Activated T-cell treated with anti-CD3 and anti-CD28 coated beads, Interleukin-2, amount 50 U/mL, for 72 hours (primary cell): ENCODE measurements at regions not wholly inside any gene's neighbourhood (a gene's known extent, or its start where the extent isn't known, plus 50 kb on each side); places are given as distances from the start of the nearest gene placed in this dataset.
A peak's percentile ranks its signal among the peaks of the same experiment; 100 is the strongest.
"Not testable (repeated sequence)": the region's sequence is repeated elsewhere in the genome, so short reads cannot be mapped to it uniquely, and the experiment has no call there.

Source experiments
- ATAC-seq, 2 donors: fragments of 150-1000 bp; cut with Tn5 transposase; replicated peaks in 1 of 2; 2 replicates each; pipeline ENCODE4 v1.10.0; 2021; ENCODE audit warnings: moderate library complexity in 2 of 2, mild to moderate bottlenecking in 1 of 2
- DNase-seq, 2 donors: peaks; one replicate each; pipeline ENCODE4 v3.0.0; 2021 to 2022; ENCODE audit warnings: mixed read lengths in 1 of 2
- H3K27ac Mint-ChIP-seq: one replicate; pipeline ENCODE4 v1.8.0; 2022; ENCODE audit warnings: mild to moderate bottlenecking, moderate library complexity, mixed read lengths
- H3K27me3 Mint-ChIP-seq: one replicate; pipeline ENCODE4 v1.8.0; 2022; ENCODE audit warnings: low read depth, mixed read lengths
- H3K36me3 Mint-ChIP-seq, 2 donors: one replicate each; pipeline ENCODE4 v1.8.0; 2022; ENCODE audit warnings: mixed read lengths in 2 of 2, mild to moderate bottlenecking in 1 of 2; ENCODE audit not compliant: insufficient read depth in 2 of 2
- H3K4me1 Mint-ChIP-seq: one replicate; pipeline ENCODE4 v1.8.0; 2022; ENCODE audit warnings: low read depth, mixed read lengths
- H3K4me3 Mint-ChIP-seq, 2 donors: one replicate each; pipeline ENCODE4 v1.8.0; 2022; ENCODE audit warnings: mild to moderate bottlenecking in 2 of 2, mixed read lengths in 2 of 2, moderate library complexity in 2 of 2
- H3K9me3 Mint-ChIP-seq, 2 donors: one replicate each; pipeline ENCODE4 v1.8.0; 2022; ENCODE audit warnings: mixed read lengths in 2 of 2

DNA sequence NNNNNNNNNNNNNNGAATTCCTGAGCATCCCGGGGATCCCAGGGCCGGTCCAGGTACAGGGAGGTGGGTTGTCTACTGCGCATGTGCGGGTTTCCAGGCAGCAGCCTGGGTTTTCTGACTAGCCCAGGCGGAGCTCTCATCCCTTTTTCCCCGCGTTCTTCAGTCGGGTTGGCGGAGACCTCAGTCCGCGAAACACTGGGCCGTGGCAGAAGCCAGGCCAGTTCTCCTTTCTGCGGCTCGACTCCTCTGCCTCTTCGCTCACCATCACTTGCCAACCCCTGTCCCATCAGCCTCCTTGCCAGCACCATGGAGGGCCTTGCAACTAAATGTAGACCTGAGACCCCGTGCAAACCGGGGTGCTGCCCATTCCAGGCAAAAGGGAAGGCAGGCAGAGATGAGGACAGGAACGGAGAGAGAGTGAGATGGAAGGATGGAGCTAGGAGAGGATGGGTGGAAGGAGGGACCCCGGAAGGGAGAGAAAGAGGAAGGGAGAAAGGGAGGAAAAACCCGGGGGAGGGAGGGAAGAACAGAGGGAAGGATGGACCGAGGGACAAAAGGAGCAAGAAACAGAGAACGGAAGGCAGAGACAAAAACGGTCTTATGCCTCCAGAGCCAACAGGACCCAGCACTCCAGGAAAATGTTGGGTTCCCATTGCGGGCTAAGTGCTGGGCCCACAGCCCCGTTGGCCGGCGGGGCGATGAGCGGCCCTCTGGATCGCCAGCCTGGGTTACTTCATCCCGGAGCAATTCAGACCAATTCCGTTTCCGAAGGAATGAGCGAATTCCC lies 445.4 kb upstream of the DEFB115 start:
- peak; percentile 15 to 22 for DNase-seq
- peaks cover 3 to 9% of the 10 kb centered on the region in 2 donors for H3K36me3 Mint-ChIP-seq

DNA sequence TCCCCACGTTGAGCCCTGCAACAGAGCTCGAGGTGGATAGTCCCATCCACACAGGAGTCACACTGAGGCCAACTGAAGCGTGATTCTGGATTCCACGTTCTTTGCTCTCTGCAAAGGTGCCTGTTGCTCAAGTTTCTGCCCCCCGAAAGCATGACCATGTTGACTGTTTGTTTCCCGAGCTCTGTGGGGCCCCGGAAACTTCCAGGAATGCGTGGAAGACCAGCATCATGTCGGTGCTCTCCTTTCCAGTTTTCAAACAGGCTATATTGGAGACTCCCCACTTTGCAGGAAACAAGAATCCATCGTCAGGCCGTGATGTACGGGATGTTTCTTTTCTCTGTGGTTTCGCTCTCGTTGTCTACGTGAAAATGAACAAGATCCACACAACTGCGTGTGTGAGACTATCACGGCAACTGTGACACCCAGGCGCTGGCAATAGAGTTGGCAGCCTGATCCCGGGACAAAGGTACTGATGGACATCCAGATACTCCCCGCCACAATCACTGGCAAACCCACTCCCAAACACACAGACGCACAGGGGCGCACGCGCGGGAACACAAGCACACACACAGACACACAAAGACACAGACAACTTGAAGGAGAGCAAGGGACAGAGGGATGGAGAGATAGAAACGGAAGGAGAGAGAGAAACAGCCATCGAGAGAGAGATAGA lies 444.6 kb upstream of the DEFB115 start:
- Mint-ChIP-seq H3K27ac (no peak overlapping the region), H3K27me3 (peaks cover 7% of the 10 kb centered on the region), H3K4me3 (no peak overlapping the region), H3K9me3 (peaks cover 6 to 7% of the 10 kb centered on the region in 2 donors), H3K36me3 (peaks cover 3 to 9% of the 10 kb centered on the region in 2 donors), H3K4me1 (no peaks in the 10 kb centered on the region)
- DNase-seq (no peak), ATAC-seq (no peak)

More for the DNA sequence above, 445.4 kb upstream of the DEFB115 start:
- H3K9me3 Mint-ChIP-seq = peaks cover 6 to 7% of the 10 kb centered on the region in 2 donors
- peak in 1 of 2 donors; percentile 36 for ATAC-seq
- peaks cover 7% of the 10 kb centered on the region for H3K27me3 Mint-ChIP-seq
- H3K4me3 Mint-ChIP-seq = no peak overlapping the region
- no peaks in the 10 kb centered on the region for H3K4me1 Mint-ChIP-seq
- no peak overlapping the region for H3K27ac Mint-ChIP-seq

DNA sequence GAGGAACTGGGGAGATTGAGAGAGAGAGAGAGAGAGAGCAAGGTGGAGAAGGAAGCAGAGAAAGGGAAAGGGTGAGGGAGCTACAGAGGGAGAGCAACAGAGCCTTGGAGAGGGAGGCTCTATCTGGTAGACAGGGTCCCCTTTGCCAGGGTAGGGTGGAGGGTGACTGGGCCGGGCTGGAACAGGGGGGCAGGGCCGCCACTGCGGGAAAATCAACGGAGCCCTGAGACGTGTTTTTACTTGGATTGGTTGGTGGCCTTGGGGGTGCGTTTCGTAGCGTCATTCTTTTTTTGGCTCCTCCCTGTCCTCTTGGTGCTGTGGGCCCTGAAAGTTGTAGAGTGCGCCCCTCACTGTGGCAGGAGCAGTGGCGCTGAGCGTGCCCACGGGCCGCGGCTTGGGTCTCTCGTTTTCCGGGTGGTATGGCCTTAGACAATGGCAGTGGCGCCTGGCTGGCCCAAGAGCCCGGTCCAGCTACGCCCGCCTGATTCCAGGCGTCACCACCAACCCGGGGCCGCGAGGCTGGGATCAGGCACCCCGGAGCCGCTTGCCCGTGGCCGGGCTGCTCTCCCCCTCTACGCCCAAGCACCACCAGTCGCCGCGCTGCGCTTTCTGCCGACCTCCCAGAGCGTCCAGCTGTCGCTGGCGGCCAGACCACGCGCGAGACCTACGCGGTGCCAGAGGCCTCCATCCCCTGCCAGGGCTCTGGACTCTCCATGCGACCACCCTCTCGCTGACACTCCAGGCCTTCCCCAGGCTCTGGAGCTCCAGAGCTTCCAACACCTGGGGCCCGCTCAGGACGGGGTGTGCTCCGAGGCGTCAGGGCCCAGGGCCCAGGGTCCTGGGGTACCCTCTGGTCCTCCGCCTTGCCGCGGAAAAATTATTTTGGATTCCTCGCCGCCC lies 443.8 kb upstream of the DEFB115 start:
- not testable (repeated sequence) for H3K9me3 Mint-ChIP-seq, H3K4me3 Mint-ChIP-seq, H3K36me3 Mint-ChIP-seq, H3K4me1 Mint-ChIP-seq, ATAC-seq, H3K27me3 Mint-ChIP-seq, DNase-seq, H3K27ac Mint-ChIP-seq

DNA sequence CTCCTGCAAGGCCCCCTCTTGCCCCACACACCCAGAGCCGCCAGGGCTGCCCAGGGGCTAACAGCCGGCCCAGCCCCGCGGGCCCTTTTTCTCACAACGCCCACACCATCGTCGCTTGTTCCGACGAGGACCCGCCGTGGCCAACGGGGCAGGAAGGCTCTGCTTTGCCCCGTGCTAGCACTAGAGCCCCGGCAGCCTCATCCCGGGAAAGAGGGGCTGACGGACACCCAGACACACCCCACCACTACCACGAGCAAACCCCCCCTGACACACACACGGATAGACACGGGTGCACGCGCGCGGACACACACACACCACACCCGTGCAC lies 443.2 kb upstream of the DEFB115 start:
- H3K9me3 Mint-ChIP-seq, ATAC-seq, H3K27ac Mint-ChIP-seq: not testable (repeated sequence)

DNA sequence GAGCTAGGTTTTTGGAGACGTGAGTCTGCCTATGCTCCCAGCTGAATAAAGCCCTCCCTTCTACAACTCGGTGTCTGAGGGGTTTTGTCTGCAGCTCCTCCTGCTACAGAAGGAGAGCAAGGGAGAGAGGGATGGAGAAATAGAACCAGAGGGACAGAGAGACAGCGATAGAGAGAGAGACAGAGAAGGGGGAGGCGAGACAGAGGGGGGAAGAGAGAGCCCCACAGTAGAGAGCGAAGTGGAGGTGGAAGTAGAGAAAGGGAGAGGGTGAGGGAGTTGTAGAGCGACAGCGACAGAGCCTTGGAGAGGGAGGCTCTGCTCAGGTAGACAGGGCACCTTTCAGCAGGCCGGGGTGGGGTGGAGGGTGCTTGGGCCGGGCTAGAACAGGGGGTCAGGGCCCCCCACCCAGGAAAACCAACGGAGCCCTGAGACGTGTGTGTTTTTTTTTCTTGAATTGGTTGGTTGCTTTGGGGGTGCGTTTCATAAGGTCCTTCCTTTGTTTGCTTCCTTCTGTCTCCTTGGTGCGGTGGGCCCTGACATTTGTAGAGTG lies 442.4 kb upstream of the DEFB115 start:
- DNase-seq, ATAC-seq, H3K4me3 Mint-ChIP-seq: not testable (repeated sequence)

More for the DNA sequence above, 443.2 kb upstream of the DEFB115 start:
- H3K36me3 Mint-ChIP-seq, H3K27me3 Mint-ChIP-seq, H3K4me1 Mint-ChIP-seq, DNase-seq, H3K4me3 Mint-ChIP-seq: not testable (repeated sequence)

DNA sequence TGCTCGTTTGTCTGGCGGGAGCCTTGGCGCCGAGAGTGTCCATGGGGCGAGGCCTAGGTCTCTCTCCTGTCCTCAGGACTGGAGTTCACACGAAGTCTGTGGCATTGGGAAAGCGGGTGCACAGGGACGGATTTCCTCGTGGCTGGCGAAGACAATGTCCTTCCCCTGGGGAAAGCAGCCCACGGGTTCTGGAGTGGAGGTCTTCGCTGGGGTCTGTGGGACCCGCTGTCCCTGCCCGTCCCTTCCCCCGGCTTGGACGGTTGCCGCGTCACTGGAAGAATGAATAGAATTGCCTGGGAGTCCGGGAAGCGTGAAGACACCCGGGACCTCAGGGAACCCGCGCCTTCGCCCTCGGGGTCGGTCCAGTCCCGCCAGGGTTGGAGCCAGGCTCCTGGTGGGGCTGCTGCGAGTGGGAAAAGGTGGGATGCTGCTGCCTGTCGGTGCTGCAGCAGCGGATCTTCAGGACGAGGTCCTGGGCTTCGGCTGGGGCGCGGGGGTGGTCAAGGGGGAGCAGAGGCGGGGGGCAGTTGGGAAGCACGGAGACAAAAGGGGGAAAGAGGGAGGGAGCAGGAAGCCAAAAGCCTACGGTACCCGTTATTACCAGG lies 441.8 kb upstream of the DEFB115 start:
- DNase-seq = no peak
- peaks cover 6 to 7% of the 10 kb centered on the region in 2 donors for H3K9me3 Mint-ChIP-seq
- H3K4me3 Mint-ChIP-seq = no peak overlapping the region
- H3K27me3 Mint-ChIP-seq = peaks cover 7% of the 10 kb centered on the region
- H3K27ac Mint-ChIP-seq = no peak overlapping the region
- no peak for ATAC-seq
- H3K36me3 Mint-ChIP-seq = peaks cover 3 to 9% of the 10 kb centered on the region in 2 donors
- H3K4me1 Mint-ChIP-seq = no peaks in the 10 kb centered on the region

More for the DNA sequence above, 442.4 kb upstream of the DEFB115 start:
- not testable (repeated sequence) for H3K36me3 Mint-ChIP-seq, H3K9me3 Mint-ChIP-seq, H3K4me1 Mint-ChIP-seq, H3K27me3 Mint-ChIP-seq, H3K27ac Mint-ChIP-seq

DNA sequence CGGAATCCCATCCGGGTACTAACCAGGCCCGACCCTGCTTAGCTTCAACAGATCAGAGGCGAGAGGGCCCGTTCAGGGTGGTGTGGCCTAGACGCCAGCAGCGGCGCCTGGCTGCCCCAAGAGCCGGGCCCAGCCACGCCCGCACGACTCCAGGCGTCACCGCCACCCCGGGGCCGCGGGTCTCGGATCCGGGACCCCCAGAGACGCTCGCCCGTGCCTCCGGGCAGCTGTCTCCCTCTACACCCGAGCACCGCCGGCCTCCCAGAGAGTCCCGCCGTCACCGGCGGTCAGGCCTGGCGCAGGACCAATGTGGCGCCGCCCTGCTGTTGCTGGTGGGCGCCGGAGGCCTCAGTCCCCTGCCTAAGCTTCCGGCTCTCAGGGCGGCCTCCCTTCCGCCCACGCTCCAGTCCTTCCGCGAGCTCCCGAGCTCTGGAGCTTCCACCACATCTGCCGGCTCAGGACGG lies 441.2 kb upstream of the DEFB115 start:
- Mint-ChIP-seq H3K27me3 (peaks cover 7% of the 10 kb centered on the region), H3K9me3 (peaks cover 6 to 7% of the 10 kb centered on the region in 2 donors), H3K4me3 (no peak overlapping the region), H3K36me3 (peaks cover 3 to 9% of the 10 kb centered on the region in 2 donors), H3K27ac (no peak overlapping the region), H3K4me1 (no peaks in the 10 kb centered on the region)
- peak in 1 of 2 donors; percentile 7 for DNase-seq
- peak; percentile 36 to 48 for ATAC-seq

DNA sequence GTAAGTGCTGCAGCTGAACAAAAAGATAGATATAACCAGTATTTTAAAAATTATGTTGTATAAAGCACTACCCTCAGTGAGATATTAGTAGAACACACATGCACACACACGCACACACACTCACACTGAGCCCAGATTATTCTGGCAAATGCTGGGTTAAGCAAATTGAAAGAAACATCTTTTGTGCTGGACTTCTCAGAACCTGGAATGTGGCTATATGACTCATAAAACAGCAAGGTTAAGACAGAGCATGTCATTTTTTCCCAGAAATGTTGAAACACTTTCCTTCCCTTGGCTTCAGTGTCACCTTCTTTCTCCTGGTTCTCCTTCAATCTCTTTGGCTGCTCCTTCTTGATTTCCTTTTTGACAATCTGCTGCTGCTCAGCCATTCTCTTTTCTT lies 435.8 kb upstream of the DEFB115 start:
- not testable (repeated sequence) for H3K36me3 Mint-ChIP-seq, H3K27ac Mint-ChIP-seq, ATAC-seq, H3K4me1 Mint-ChIP-seq, H3K27me3 Mint-ChIP-seq, DNase-seq, H3K4me3 Mint-ChIP-seq, H3K9me3 Mint-ChIP-seq

DNA sequence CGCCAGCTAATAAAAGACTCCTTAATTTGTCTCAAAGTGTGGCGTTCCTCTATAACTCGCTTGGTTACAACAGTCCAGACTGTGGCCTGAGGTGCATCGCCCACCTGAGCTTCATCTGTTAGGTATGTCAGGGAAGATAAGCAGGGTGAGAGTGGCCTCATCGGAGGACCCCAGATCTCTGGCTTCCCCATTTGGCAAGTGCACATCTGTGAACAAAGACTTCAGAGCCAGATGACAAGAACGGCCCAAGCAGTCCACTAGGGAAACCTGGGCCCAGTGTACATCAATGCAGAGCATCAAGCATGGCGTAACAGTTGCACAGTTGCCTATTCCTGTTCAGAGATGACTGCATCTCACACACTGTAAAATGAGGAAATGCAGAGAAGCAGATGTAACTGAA lies 432.8 kb upstream of the DEFB115 start:
- H3K27ac Mint-ChIP-seq, ATAC-seq, H3K4me3 Mint-ChIP-seq, DNase-seq, H3K36me3 Mint-ChIP-seq, H3K4me1 Mint-ChIP-seq, H3K27me3 Mint-ChIP-seq, H3K9me3 Mint-ChIP-seq: not testable (repeated sequence)

DNA sequence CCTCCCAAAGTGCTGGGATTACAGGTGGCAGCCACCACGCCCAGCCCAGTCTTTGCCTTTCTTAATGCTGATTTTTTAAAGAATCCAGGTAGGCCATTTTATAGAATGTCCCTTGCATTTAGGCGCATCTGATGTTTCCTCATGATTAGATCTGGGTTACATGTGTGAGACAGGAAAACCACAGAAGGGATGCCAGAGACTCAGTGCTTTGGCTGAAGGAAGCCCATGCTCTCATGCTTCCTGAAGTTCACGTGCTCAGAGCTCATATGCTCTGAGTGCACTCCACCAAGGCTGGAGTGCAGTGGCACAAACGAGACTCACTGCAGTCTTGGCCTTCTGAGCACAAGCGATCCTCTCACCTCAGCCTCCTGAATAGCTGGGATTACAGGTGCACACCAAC lies 411.5 kb upstream of the DEFB115 start:
- DNase-seq, H3K9me3 Mint-ChIP-seq, H3K4me3 Mint-ChIP-seq, ATAC-seq, H3K36me3 Mint-ChIP-seq, H3K27me3 Mint-ChIP-seq, H3K27ac Mint-ChIP-seq, H3K4me1 Mint-ChIP-seq: not testable (repeated sequence)

DNA sequence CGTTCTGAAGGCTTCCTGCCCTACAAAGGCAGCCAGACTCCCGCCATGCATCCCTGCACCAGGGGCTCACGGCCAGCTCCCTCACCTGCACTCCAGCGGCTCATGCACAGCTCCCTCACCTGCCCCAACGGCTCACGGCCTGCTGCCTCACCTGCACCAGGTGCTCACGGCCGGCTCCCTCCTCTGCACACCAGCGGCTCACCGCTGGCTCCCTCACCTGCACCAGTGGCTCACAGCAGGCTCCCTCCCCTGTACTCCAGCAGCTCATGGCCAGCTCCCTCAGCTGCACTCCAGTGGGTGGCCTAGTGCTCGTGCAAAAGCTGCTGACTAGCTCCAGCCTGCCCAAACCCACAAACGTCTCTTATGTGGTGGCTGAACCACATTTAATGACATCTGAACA lies 389.2 kb upstream of the DEFB115 start:
- H3K27ac Mint-ChIP-seq, DNase-seq, H3K4me3 Mint-ChIP-seq, ATAC-seq, H3K4me1 Mint-ChIP-seq, H3K27me3 Mint-ChIP-seq: not testable (repeated sequence)
- Mint-ChIP-seq H3K36me3 (peaks cover 15 to 17% of the 10 kb centered on the region in 2 donors), H3K9me3 (peaks cover 17 to 22% of the 10 kb centered on the region in 2 donors)

DNA sequence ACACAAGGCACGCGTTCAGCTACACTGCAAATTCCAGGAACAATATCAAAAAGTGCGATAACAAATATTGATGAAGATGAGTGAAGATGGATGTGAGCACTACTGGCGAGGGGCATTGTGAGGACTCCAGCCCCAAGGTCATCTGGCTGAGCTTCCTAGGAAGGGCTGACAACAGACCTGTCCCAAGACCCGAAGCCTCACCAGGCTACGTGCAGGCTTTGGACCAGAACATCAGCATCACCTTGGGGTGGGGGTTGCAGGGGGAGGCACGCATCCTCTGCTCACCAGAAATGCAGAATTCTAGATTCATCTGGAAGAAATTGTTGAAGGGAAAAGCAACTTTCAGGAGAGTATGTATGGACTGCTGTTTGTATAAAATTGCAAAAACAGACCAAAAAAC lies 386.3 kb upstream of the DEFB115 start:
- H3K9me3 Mint-ChIP-seq = peaks cover 23 to 28% of the 10 kb centered on the region in 2 donors
- H3K27ac Mint-ChIP-seq, H3K4me1 Mint-ChIP-seq, ATAC-seq, DNase-seq, H3K27me3 Mint-ChIP-seq, H3K4me3 Mint-ChIP-seq: not testable (repeated sequence)
- H3K36me3 Mint-ChIP-seq = peaks cover 15 to 17% of the 10 kb centered on the region in 2 donors
